ENCODE measurements at regions not wholly inside any gene's neighbourhood (a gene's known extent, or its start where the extent isn't known, plus 50 kb on each side); places are given as distances from the start of the nearest gene placed in this dataset.
A peak's percentile ranks its signal among the peaks of the same experiment; 100 is the strongest.

- Histone ChIP-seq H3K27me3 (no peaks in the 10 kb centered on the region), H3K4me1 (peaks cover 0 to 7% (median 0%) of the 10 kb centered on the region in 12 donors), H3K36me3 (no peaks in the 10 kb centered on the region), H3K9me3 (no peaks in the 10 kb centered on the region), H3K27ac (peak overlapping the region in 9 of 12 donors; percentile 33 to 68 (median 53)), H3K4me3 (no peak overlapping the region)
- intact Hi-C loops (cut with DNase I): no loop called here
- TF ChIP-seq POLR2A (IDR thresholded peaks at IDR 0.05) (no peak), CTCF (IDR thresholded peaks at IDR 0.05) (no peak)
- DNase-seq (no peak), ATAC-seq (no peak)
Observed at GRCh38 chr9:115650768-115651167, 502.8 kb upstream of the PAPPA start.

- no peaks in the 10 kb centered on the region for H3K36me3 ChIP-seq
- peak overlapping the region in 4 of 12 donors; percentile 14 to 56 (median 44) for H3K27ac ChIP-seq
- H3K4me3 ChIP-seq: no peak overlapping the region
- H3K9me3 ChIP-seq: no peaks in the 10 kb centered on the region
- intact Hi-C loops (cut with DNase I): no loop called here
- no peak for DNase-seq
- no peak for TF ChIP-seq CTCF (IDR thresholded peaks at IDR 0.05)
- TF ChIP-seq POLR2A (IDR thresholded peaks at IDR 0.05): no peak
- peaks cover 0 to 7% (median 0%) of the 10 kb centered on the region in 12 donors for H3K4me1 ChIP-seq
- no peaks in the 10 kb centered on the region for H3K27me3 ChIP-seq
- no peak for ATAC-seq
Observed at GRCh38 chr9:115651461-115651860, 502.1 kb upstream of the PAPPA start.

GRCh38 chr9:115653171-115653606 lies 500.4 kb upstream of the PAPPA start:
- Histone ChIP-seq H3K4me3 (no peak overlapping the region), H3K9me3 (no peaks in the 10 kb centered on the region), H3K27ac (peak overlapping the region in 1 of 12 donors; percentile 26), H3K27me3 (no peaks in the 10 kb centered on the region), H3K36me3 (no peaks in the 10 kb centered on the region), H3K4me1 (peaks cover 0 to 7% (median 0%) of the 10 kb centered on the region in 12 donors)
- ATAC-seq: peak in 1 of 4 donors; percentile 22
- no peak for DNase-seq
- intact Hi-C loops (cut with DNase I): no loop called here
- TF ChIP-seq CTCF (IDR thresholded peaks at IDR 0.05) (no peak), POLR2A (IDR thresholded peaks at IDR 0.05) (no peak)
- 37 to 49% (median 44%) methylated on average over 3 of the region's 3 CpGs for WGBS, 4 donors

GRCh38 chr9:115657695-115658094 lies 495.9 kb upstream of the PAPPA start:
- intact Hi-C loops (cut with DNase I): no loop called here
- ATAC-seq: no peak
- TF ChIP-seq POLR2A (IDR thresholded peaks at IDR 0.05): no peak
- no peak for TF ChIP-seq CTCF (IDR thresholded peaks at IDR 0.05)

More at GRCh38 chr9:115657695-115658094, 495.9 kb upstream of the PAPPA start:
- DNase-seq: no peak
- no peaks in the 10 kb centered on the region for H3K9me3 ChIP-seq
- 56 to 70% (median 60%) methylated on average over 2 of the region's 2 CpGs for WGBS, 4 donors
- no peak overlapping the region for H3K27ac ChIP-seq
- no peaks in the 10 kb centered on the region for H3K36me3 ChIP-seq
- no peak overlapping the region for H3K4me3 ChIP-seq
- H3K4me1 ChIP-seq: no peaks in the 10 kb centered on the region
- no peaks in the 10 kb centered on the region for H3K27me3 ChIP-seq
